ENCODE measurements at regions not wholly inside any gene's neighbourhood (a gene's known extent, or its start where the extent isn't known, plus 50 kb on each side); places are given as distances from the start of the nearest gene placed in this dataset.

DNA sequence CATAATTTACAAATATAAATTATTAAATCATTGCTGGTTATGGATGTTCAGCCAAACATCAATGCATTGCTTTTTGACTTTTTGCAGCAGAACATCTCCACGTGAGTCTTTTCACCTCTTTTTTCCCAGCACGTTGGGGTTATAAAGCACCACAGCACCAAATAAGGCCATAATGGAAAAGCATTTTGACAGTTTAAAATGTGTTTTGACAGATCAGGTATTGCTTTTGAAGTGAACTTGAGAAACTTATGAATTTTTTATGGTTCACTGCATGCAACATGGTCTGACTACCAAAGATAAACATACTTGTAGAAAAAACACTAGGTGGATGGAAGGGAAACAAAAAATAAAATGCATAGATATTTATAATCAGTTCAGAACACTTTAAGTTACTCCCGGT is 622.4 kb downstream of the HTR1B start:
- no peaks in the 10 kb centered on the region for H3K27me3 ChIP-seq (replicated peaks; ENCODE audit: insufficient read depth)
- no peak overlapping the region for H3K4me3 ChIP-seq
- no peaks in the 10 kb centered on the region for H3K9me3 ChIP-seq
- H3K27ac ChIP-seq, result no peak overlapping the region
- H3K4me1 ChIP-seq (ENCODE audit: control insufficient read depth in 1 of 2, low read depth in 2 of 2), result peaks cover 0 to 13% of the 10 kb centered on the region in 2 donors
- H3K36me3 ChIP-seq, result no peaks in the 10 kb centered on the region
- TF ChIP-seq, protein P1, sequence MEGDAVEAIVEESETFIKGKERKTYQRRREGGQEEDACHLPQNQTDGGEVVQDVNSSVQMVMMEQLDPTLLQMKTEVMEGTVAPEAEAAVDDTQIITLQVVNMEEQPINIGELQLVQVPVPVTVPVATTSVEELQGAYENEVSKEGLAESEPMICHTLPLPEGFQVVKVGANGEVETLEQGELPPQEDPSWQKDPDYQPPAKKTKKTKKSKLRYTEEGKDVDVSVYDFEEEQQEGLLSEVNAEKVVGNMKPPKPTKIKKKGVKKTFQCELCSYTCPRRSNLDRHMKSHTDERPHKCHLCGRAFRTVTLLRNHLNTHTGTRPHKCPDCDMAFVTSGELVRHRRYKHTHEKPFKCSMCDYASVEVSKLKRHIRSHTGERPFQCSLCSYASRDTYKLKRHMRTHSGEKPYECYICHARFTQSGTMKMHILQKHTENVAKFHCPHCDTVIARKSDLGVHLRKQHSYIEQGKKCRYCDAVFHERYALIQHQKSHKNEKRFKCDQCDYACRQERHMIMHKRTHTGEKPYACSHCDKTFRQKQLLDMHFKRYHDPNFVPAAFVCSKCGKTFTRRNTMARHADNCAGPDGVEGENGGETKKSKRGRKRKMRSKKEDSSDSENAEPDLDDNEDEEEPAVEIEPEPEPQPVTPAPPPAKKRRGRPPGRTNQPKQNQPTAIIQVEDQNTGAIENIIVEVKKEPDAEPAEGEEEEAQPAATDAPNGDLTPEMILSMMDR (IDR thresholded peaks at IDR 0.05), result no peak
- DNase-seq (ENCODE audit: low spot score) (no peak), ATAC-seq (ENCODE audit: insufficient number of reproducible peaks, low FRiP score, low read depth) (no peak)

DNA sequence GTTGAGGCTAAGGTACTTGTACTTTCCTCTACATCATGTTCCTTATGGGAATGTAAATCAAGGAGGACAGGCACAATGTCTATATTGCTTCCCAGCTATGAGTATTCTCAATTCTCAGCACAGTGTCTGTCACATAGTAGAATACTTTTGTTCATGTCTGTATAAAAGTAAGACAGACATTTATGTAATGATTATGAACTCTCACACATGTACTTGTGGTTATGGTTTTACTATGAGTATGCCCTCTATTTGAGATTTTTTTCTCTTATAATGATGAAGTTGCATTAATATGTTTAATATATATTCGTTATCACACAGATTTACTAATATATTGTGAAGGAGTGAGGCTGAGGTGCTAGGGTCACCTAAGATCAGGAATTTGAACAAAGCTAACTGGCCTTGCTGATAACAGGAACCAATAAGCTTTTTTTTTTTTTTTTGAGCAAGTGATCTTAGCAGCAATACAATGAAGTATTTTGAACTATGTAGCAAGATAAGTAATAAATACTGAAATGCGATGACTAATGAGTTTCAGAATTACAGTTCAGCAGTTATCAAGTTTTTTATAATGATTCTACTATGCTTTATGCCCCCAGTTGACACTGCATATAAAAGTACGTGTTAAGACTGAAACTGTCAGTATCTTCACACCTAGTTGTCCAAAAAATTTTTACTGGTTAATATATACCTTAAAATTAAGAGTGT is 623.1 kb downstream of the HTR1B start:
- H3K9me3 ChIP-seq, result no peaks in the 10 kb centered on the region
- no peak overlapping the region for H3K4me3 ChIP-seq
- peaks cover 0 to 13% of the 10 kb centered on the region in 2 donors for H3K4me1 ChIP-seq (ENCODE audit: control insufficient read depth in 1 of 2, low read depth in 2 of 2)
- TF ChIP-seq, protein P1 (IDR thresholded peaks at IDR 0.05), result no peak
- no peaks in the 10 kb centered on the region for H3K36me3 ChIP-seq
- no peak overlapping the region for H3K27ac ChIP-seq
- no peaks in the 10 kb centered on the region for H3K27me3 ChIP-seq (replicated peaks; ENCODE audit: insufficient read depth)
- ATAC-seq (ENCODE audit: insufficient number of reproducible peaks, low FRiP score, low read depth) (no peak), DNase-seq (ENCODE audit: low spot score) (no peak)

DNA sequence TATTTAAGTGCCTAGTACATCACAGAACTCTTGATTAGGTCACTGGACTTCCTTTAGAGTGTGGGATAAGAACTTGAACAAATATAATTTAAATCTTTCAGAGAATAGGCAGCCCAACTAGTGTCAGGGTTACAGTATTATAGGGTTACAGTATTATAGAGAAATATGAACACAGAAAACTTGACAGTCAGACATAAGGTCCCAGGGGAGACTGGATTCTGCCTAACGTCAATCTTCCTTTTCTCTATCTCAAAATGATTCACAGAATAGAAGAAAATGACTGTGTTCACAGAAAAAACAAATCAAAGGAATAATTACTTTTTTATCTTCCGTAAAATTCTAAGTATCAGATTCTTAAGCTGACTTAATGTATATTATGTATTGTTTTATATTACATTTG is 623.8 kb downstream of the HTR1B start:
- no peak for ATAC-seq (ENCODE audit: insufficient number of reproducible peaks, low FRiP score, low read depth)
- TF ChIP-seq, protein P1 (IDR thresholded peaks at IDR 0.05), result no peak
- Histone ChIP-seq H3K4me1 (ENCODE audit: control insufficient read depth in 1 of 2, low read depth in 2 of 2) (peaks cover 0 to 13% of the 10 kb centered on the region in 2 donors), H3K4me3 (no peak overlapping the region), H3K27me3 (replicated peaks; ENCODE audit: insufficient read depth) (no peaks in the 10 kb centered on the region), H3K27ac (no peak overlapping the region), H3K9me3 (no peaks in the 10 kb centered on the region), H3K36me3 (no peaks in the 10 kb centered on the region)
- no peak for DNase-seq (ENCODE audit: low spot score)

DNA sequence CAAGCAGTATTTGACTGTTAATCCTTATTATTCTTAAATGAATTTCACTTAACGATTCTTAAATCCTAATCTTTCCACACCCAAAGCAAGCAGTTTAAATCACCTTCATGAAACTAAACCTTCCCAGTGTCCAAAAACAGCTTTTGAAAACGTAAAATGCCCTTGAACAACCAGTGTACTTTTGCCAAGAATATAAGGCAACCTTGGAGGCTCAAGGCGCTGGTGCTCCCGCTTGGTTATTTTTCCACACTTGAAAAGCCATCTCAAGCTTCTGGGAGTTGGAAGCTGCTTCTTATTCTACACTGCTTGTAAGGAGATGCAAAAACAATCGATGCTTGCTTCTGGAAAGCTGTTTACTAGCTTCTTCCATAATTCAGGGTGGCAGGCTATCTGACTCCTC is 625.7 kb downstream of the HTR1B start:
- H3K36me3 ChIP-seq, result no peaks in the 10 kb centered on the region
- TF ChIP-seq, protein P1 (IDR thresholded peaks at IDR 0.05), result no peak
- no peak overlapping the region for H3K27ac ChIP-seq
- no peaks in the 10 kb centered on the region for H3K4me1 ChIP-seq (ENCODE audit: control insufficient read depth in 1 of 2, low read depth in 2 of 2)
- no peak for ATAC-seq (ENCODE audit: insufficient number of reproducible peaks, low FRiP score, low read depth)
- DNase-seq (ENCODE audit: low spot score), result no peak
- no peaks in the 10 kb centered on the region for H3K9me3 ChIP-seq
- H3K27me3 ChIP-seq (replicated peaks; ENCODE audit: insufficient read depth), result no peaks in the 10 kb centered on the region
- H3K4me3 ChIP-seq, result no peak overlapping the region

DNA sequence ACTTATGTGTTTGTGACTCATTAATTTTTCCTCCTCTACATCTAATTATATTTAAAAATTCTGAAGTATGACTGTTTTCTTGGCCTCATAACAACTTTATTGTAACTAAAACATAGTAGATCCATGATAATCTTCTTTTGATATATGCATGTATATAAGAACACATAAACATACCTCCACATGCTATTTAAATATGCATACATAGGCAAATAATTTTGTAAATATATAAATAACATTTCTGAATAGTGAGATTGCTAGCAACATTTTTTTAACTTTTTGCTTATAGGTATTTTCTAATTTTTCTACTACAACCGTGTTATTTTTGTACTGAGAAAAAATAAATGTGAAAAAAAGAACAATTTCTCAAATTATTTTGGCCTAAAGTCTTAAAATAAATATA is 627.6 kb downstream of the HTR1B start:
- ATAC-seq (ENCODE audit: insufficient number of reproducible peaks, low FRiP score, low read depth), result no peak
- Histone ChIP-seq H3K27ac (no peak overlapping the region), H3K9me3 (no peaks in the 10 kb centered on the region), H3K4me3 (no peak overlapping the region), H3K27me3 (replicated peaks; ENCODE audit: insufficient read depth) (no peaks in the 10 kb centered on the region), H3K4me1 (ENCODE audit: control insufficient read depth in 1 of 2, low read depth in 2 of 2) (no peaks in the 10 kb centered on the region), H3K36me3 (no peaks in the 10 kb centered on the region)
- DNase-seq (ENCODE audit: low spot score), result no peak
- TF ChIP-seq, protein P1 (IDR thresholded peaks at IDR 0.05), result no peak

All from thoracic aorta (tissue), 2 donors.